Lung (tissue), 11 donors: ENCODE measurements at regions not wholly inside any gene's neighbourhood (a gene's known extent, or its start where the extent isn't known, plus 50 kb on each side); places are given as distances from the start of the nearest gene placed in this dataset.

Experiments
- ATAC-seq: fragments of 200-7000 bp; cut with Tn5 transposase; one replicate; pipeline ENCODE4 v1.9.1; 2020; ENCODE audit warnings: moderate number of reproducible peaks; ENCODE audit not compliant: insufficient read depth, low FRiP score
- DNase-seq, 3 donors: peaks; one replicate each; pipeline ENCODE4 v3.0.0-alpha.2; 2013 to 2017
- H3K27ac ChIP-seq, 2 donors: one replicate each; pipeline ENCODE4 v1.5.1; 2013; ENCODE audit warnings: mild to moderate bottlenecking in 2 of 2, moderate library complexity in 2 of 2, control low read depth in 1 of 2, inconsistent platforms in 1 of 2, low read depth in 1 of 2, low read length in 1 of 2
- H3K27me3 ChIP-seq, 3 donors: one replicate each; pipeline ENCODE4 v1.5.1; 2013; ENCODE audit warnings: low read length in 2 of 3; ENCODE audit not compliant: control insufficient read depth in 3 of 3, insufficient read depth in 3 of 3
- H3K36me3 ChIP-seq, 4 donors: one replicate each; pipeline ENCODE4 v1.5.1; 2013; ENCODE audit warnings: low read length in 4 of 4, mild to moderate bottlenecking in 1 of 4, moderate library complexity in 1 of 4; ENCODE audit not compliant: control insufficient read depth in 4 of 4, insufficient read depth in 4 of 4
- H3K4me1 ChIP-seq, 5 donors: one replicate each; pipeline ENCODE4 v1.5.1; 2013; ENCODE audit warnings: low read length in 5 of 5, mild to moderate bottlenecking in 2 of 5, moderate library complexity in 1 of 5; ENCODE audit not compliant: control insufficient read depth in 5 of 5, insufficient read depth in 5 of 5
- H3K4me3 ChIP-seq: one replicate; pipeline ENCODE4 v1.5.1; 2013; ENCODE audit warnings: mild to moderate bottlenecking, control low read depth, moderate library complexity
- H3K9ac ChIP-seq, 2 donors: one replicate each; pipeline ENCODE4 v1.5.1; 2013; ENCODE audit warnings: low read length in 2 of 2, control low read depth in 1 of 2; ENCODE audit not compliant: insufficient read depth in 1 of 2
- H3K9me3 ChIP-seq, 4 donors: one replicate each; pipeline ENCODE4 v1.5.1; 2013; ENCODE audit warnings: low read length in 3 of 4, mild to moderate bottlenecking in 1 of 4, moderate library complexity in 1 of 4; ENCODE audit not compliant: control insufficient read depth in 4 of 4, insufficient read depth in 3 of 4
- CTCF ChIP-seq: IDR thresholded peaks from 2 replicates; pipeline ENCODE4 v1.5.1; 2012; ENCODE audit warnings: mild to moderate bottlenecking; ENCODE audit errors: control extremely low read depth, extremely low read depth
- WGBS, 2 donors: extraction: QIAGEN DNeasy Blood & Tissue Kit; methylation state at CpG; one replicate each; pipeline ENCODE4 v1.1.7; 2013; 5-methylcytosine and 5-hydroxymethylcytosine counted together
- donor health status: control.
- donor health status: control.
- donor health status: Bipolar disorder and iron deficiency.
- donor health status: healthy.
- donor health status: DM: yes; HTN: yes; CAD: no.

- H3K4me3 ChIP-seq: no peak overlapping the region
- H3K4me1 ChIP-seq: no peaks in the 10 kb centered on the region
- H3K36me3 ChIP-seq: no peaks in the 10 kb centered on the region
- no peaks in the 10 kb centered on the region for H3K27me3 ChIP-seq
- ATAC-seq: no peak
- H3K9ac ChIP-seq: no peak overlapping the region
- peaks cover 0 to 6% (median under 1%) of the 10 kb centered on the region in 4 donors for H3K9me3 ChIP-seq
- no peak for DNase-seq
- TF ChIP-seq CTCF: no peak
- H3K27ac ChIP-seq: no peak overlapping the region
These were observed 584.6 kb upstream of the ACVR2A start for GRCh38 chr2:147260241-147260640.

- ATAC-seq (no peak), DNase-seq (peak in 1 of 3 donors; percentile 17)
- 53 to 87% methylated on average over 1 of the region's 1 CpG for WGBS, 2 donors
- no peak for TF ChIP-seq CTCF
- Histone ChIP-seq H3K4me3 (no peak overlapping the region), H3K36me3 (no peaks in the 10 kb centered on the region), H3K4me1 (no peaks in the 10 kb centered on the region), H3K9ac (no peak overlapping the region), H3K27ac (no peak overlapping the region), H3K9me3 (peaks cover 0 to 7% (median 2%) of the 10 kb centered on the region in 4 donors), H3K27me3 (no peaks in the 10 kb centered on the region)
These were observed 589.0 kb upstream of the ACVR2A start for GRCh38 chr2:147255812-147256211.

GRCh38 chr2:147250652-147251356, 594.0 kb upstream of the ACVR2A start:
- no peak for TF ChIP-seq CTCF
- Histone ChIP-seq H3K27ac (no peak overlapping the region), H3K27me3 (no peaks in the 10 kb centered on the region), H3K4me1 (no peaks in the 10 kb centered on the region), H3K4me3 (no peak overlapping the region), H3K9ac (no peak overlapping the region), H3K36me3 (no peaks in the 10 kb centered on the region), H3K9me3 (peaks cover 0 to 7% (median 2%) of the 10 kb centered on the region in 4 donors)
- DNase-seq (peak in 1 of 3 donors; percentile 25), ATAC-seq (no peak)
- 77 to 78% methylated on average over 2 of the region's 2 CpGs for WGBS, 2 donors

GRCh38 chr2:147247749-147248148, 597.1 kb upstream of the ACVR2A start:
- peaks cover 0 to 5% (median 2%) of the 10 kb centered on the region in 4 donors for H3K9me3 ChIP-seq
- no peak overlapping the region for H3K4me3 ChIP-seq
- H3K4me1 ChIP-seq: no peaks in the 10 kb centered on the region
- no peak for ATAC-seq
- WGBS, 2 donors: 69 to 80% methylated on average over 2 of the region's 2 CpGs
- H3K27me3 ChIP-seq: no peaks in the 10 kb centered on the region
- H3K36me3 ChIP-seq: no peaks in the 10 kb centered on the region
- no peak overlapping the region for H3K27ac ChIP-seq
- no peak for DNase-seq
- no peak overlapping the region for H3K9ac ChIP-seq
- TF ChIP-seq CTCF: no peak
